Vagina (tissue), 2 donors: ENCODE measurements at regions not wholly inside any gene's neighbourhood (a gene's known extent, or its start where the extent isn't known, plus 50 kb on each side); places are given as distances from the start of the nearest gene placed in this dataset.

Source experiments
- CTCF ChIP-seq, 3 experiments: fragments of 450-650 bp in 2 of 3; fragments of 200-600 bp in 1 of 3; sonication (generic) in 1 of 3; IDR thresholded peaks; one replicate each; pipeline ENCODE4 v1.5.1; 2017 to 2019; ENCODE audit warnings: antibody characterized with exemption in 3 of 3, mild to moderate bottlenecking in 2 of 3, moderate library complexity in 2 of 3
- POLR2A ChIP-seq, 2 donors: fragments of 450-650 bp; IDR thresholded peaks; one replicate each; pipeline ENCODE4 v1.6.1; 2017; ENCODE audit warnings: antibody characterized with exemption in 2 of 2, mild to moderate bottlenecking in 2 of 2, moderate library complexity in 2 of 2

DNA sequence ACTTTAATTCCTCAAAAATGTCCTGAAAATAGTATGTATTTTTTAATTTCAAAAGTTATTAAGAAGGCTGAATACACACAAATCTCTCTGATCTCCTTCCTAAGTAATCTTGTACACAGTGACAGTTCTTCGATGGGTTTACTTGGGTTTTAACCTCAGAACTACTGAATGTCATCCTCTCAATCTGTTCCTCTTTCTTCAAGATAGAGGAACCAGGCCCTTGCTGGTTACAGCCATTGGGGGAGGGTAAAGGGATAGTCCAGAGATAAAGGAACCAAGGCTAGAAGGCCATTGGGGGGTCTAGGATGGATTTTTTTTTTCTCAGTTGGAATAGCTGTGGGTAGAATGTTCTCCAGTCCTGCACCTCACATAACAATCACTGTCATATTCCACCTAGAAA lies 224.9 kb downstream of the SKIDA1 start:
- TF ChIP-seq CTCF (IDR thresholded peaks at IDR 0.05), result no peak
- TF ChIP-seq POLR2A (IDR thresholded peaks at IDR 0.05), result no peak
